Lower leg skin (tissue), 3 donors: ENCODE measurements at regions not wholly inside any gene's neighbourhood (a gene's known extent, or its start where the extent isn't known, plus 50 kb on each side); places are given as distances from the start of the nearest gene placed in this dataset.

Experiments used
- CTCF ChIP-seq, 3 donors: fragments of 450-650 bp; IDR thresholded peaks; one replicate each; pipeline ENCODE4 v1.5.1; 2016; ENCODE audit warnings: antibody characterized with exemption in 3 of 3, mild to moderate bottlenecking in 3 of 3, moderate library complexity in 2 of 3
- POLR2A ChIP-seq, 2 donors: fragments of 450-650 bp; IDR thresholded peaks; one replicate each; pipeline ENCODE4 v1.6.1; 2016 to 2017; ENCODE audit warnings: antibody characterized with exemption in 2 of 2, mild to moderate bottlenecking in 1 of 2, moderate library complexity in 1 of 2

GRCh38 chr16:52928955-52929354 is 123.7 kb downstream of the CHD9NB start:
- no peak for TF ChIP-seq CTCF (IDR thresholded peaks at IDR 0.05)
- no peak for TF ChIP-seq POLR2A (IDR thresholded peaks at IDR 0.05)
